HCT116 (cell line): ENCODE measurements at regions not wholly inside any gene's neighbourhood (a gene's known extent, or its start where the extent isn't known, plus 50 kb on each side); places are given as distances from the start of the nearest gene placed in this dataset.

ENCODE experiments used
- CEBPB ChIP-seq: IDR thresholded peaks from 2 replicates; pipeline ENCODE4 v1.6.1; 2012; ENCODE audit warnings: low read depth
- POLR2A ChIP-seq: IDR thresholded peaks from 2 replicates; pipeline ENCODE4 v1.7.0; 2011; ENCODE audit warnings: borderline replicate concordance; ENCODE audit not compliant: insufficient read depth, insufficient read length; ENCODE audit errors: extremely low read depth
- RAD21 ChIP-seq: IDR thresholded peaks from 2 replicates; pipeline ENCODE4 v1.6.1; 2012; ENCODE audit warnings: low read depth, mild to moderate bottlenecking
- ZFX ChIP-seq: fragments of 450-650 bp; IDR thresholded peaks from 2 replicates; pipeline ENCODE4 v1.6.1; 2017
- TF ChIP-seq, protein P1 (sequence below): IDR thresholded peaks from 2 replicates; pipeline ENCODE4 v1.6.1; 2012; ENCODE audit warnings: low read depth
- TF ChIP-seq, protein P2 (sequence below), 3 experiments: fragments of 200-600 bp in 1 of 3; sonication (generic) in 1 of 3; IDR thresholded peaks in 2 of 3; conservative IDR thresholded peaks in 1 of 3; 2 replicates each; pipeline ENCODE4 v1.5.1; 2012 to 2017; ENCODE audit warnings: low read depth in 2 of 3, low read length in 2 of 3, antibody characterized with exemption in 1 of 3, borderline replicate concordance in 1 of 3, control low read depth in 1 of 3, mild to moderate bottlenecking in 1 of 3, mixed read lengths in 1 of 3, mixed run types in 1 of 3, moderate library complexity in 1 of 3; ENCODE audit not compliant: insufficient read depth in 1 of 3
- TF ChIP-seq, protein P3 (sequence below): IDR thresholded peaks from 2 replicates; pipeline ENCODE4 v1.6.1; 2012

DNA sequence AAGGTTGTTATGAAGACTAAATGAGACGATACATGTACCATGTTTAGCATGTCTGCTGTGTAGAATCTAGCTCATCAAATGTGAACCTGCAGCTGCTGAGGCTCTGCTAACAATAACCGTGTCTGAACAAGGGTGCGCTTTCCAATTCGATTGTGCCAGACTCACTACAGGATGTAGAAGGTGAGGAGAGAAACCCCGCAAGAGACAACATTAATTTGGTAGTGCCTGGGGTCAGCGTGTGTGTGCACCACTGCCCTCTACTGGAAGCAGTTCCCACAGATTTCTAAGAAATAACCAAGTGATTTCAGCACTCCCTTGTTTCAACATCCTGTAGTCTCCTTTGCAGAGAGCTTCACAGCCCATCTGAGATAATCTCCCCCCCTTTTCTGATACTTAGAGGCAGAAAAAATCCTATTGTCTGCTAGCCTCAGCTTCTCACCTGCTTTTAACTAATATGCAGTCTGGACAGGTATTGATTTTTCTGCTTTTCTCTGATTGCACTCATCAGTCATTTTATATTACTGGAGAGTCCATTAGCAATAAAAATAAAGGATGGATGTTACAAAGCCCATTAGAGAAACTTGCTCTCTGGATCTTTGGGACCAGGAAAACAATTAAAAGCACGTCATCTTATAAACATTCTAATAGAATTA lies 96.7 kb upstream of the BACH2 start:
- TF ChIP-seq POLR2A (no peak), ZFX (no peak), CEBPB (no peak; the same call in 1 of the 2 replicates), RAD21 (peak; percentile 86)
- TF ChIP-seq, protein P1, sequence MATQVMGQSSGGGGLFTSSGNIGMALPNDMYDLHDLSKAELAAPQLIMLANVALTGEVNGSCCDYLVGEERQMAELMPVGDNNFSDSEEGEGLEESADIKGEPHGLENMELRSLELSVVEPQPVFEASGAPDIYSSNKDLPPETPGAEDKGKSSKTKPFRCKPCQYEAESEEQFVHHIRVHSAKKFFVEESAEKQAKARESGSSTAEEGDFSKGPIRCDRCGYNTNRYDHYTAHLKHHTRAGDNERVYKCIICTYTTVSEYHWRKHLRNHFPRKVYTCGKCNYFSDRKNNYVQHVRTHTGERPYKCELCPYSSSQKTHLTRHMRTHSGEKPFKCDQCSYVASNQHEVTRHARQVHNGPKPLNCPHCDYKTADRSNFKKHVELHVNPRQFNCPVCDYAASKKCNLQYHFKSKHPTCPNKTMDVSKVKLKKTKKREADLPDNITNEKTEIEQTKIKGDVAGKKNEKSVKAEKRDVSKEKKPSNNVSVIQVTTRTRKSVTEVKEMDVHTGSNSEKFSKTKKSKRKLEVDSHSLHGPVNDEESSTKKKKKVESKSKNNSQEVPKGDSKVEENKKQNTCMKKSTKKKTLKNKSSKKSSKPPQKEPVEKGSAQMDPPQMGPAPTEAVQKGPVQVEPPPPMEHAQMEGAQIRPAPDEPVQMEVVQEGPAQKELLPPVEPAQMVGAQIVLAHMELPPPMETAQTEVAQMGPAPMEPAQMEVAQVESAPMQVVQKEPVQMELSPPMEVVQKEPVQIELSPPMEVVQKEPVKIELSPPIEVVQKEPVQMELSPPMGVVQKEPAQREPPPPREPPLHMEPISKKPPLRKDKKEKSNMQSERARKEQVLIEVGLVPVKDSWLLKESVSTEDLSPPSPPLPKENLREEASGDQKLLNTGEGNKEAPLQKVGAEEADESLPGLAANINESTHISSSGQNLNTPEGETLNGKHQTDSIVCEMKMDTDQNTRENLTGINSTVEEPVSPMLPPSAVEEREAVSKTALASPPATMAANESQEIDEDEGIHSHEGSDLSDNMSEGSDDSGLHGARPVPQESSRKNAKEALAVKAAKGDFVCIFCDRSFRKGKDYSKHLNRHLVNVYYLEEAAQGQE, result no peak
- TF ChIP-seq, protein P2, sequence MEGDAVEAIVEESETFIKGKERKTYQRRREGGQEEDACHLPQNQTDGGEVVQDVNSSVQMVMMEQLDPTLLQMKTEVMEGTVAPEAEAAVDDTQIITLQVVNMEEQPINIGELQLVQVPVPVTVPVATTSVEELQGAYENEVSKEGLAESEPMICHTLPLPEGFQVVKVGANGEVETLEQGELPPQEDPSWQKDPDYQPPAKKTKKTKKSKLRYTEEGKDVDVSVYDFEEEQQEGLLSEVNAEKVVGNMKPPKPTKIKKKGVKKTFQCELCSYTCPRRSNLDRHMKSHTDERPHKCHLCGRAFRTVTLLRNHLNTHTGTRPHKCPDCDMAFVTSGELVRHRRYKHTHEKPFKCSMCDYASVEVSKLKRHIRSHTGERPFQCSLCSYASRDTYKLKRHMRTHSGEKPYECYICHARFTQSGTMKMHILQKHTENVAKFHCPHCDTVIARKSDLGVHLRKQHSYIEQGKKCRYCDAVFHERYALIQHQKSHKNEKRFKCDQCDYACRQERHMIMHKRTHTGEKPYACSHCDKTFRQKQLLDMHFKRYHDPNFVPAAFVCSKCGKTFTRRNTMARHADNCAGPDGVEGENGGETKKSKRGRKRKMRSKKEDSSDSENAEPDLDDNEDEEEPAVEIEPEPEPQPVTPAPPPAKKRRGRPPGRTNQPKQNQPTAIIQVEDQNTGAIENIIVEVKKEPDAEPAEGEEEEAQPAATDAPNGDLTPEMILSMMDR (IDR thresholded peaks at IDR 0.05 in 2 of 3, conservative IDR thresholded peaks at IDR 0.05 in 1 of 3; ENCODE audit: borderline replicate concordance in 1 of 3, insufficient read depth in 1 of 3, low read depth in 2 of 3, low read length in 2 of 3), result peak; percentile 62 to 83 (median 76); a peak in 5 of 6 replicates
- TF ChIP-seq, protein P3, sequence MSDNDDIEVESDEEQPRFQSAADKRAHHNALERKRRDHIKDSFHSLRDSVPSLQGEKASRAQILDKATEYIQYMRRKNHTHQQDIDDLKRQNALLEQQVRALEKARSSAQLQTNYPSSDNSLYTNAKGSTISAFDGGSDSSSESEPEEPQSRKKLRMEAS, result no peak
